Heart left ventricle (tissue), 13 donors: ENCODE measurements at regions not wholly inside any gene's neighbourhood (a gene's known extent, or its start where the extent isn't known, plus 50 kb on each side); places are given as distances from the start of the nearest gene placed in this dataset.

ENCODE experiments used
- CTCF ChIP-seq, 12 donors: fragments of 200-600 bp; sonication (generic) in 4 of 12; IDR thresholded peaks; one replicate each; pipeline versions ENCODE4 v1.5.0 to v1.8.0; 2018 to 2022; ENCODE audit warnings: antibody characterized with exemption in 12 of 12, mild to moderate bottlenecking in 5 of 12
- POLR2A ChIP-seq, 2 donors: fragments of 450-650 bp; IDR thresholded peaks; one replicate each; pipeline ENCODE4 v1.6.1; 2017; ENCODE audit warnings: antibody characterized with exemption in 2 of 2, mild to moderate bottlenecking in 2 of 2, moderate library complexity in 2 of 2
- donor health status: ischemic (EF 13 %, LVEDD 7.1; RV severe dilation, severe dysfunction).
- donor health status: DM: no; HTN: yes; CAD: no.
- donor health status: DM: no; HTN: no; CAD: no.
- donor health status: ischemic (EF 25% LVEDD 6.9; RV normal size, moderate dysfunction).
- donor health status: ischemic (EF 25% LVEDD 5.7; RV mildly dilated, moderate dysfunction).
- donor health status: ischemic (EF 35%, LVEDD 5.7; RV mildly dilated, moderate dysfunction).
- donor health status: nonischemic (EF 11% LVEDD 7.7; RV severe dilation, severe dysfunction).
- donor health status: DM: yes; HTN: yes; CAD: no.
- donor health status: PGD.
- donor health status: ischemic (EF 29% LVEDD 5.4; RV normal size, mild dysfunction).
- donor health status: nonischemic (EF 23%, LVEDD 6.1; RV moderate dilation, normal function).

GRCh38 chr22:22366537-22366936, 122.0 kb downstream of the VPREB1 start:
- TF ChIP-seq CTCF (IDR thresholded peaks at IDR 0.05) (no peak), POLR2A (IDR thresholded peaks at IDR 0.05) (no peak)
